Dermis blood vessel endothelial cell (primary cell): ENCODE measurements at regions not wholly inside any gene's neighbourhood (a gene's known extent, or its start where the extent isn't known, plus 50 kb on each side); places are given as distances from the start of the nearest gene placed in this dataset.
"Not testable (repeated sequence)": the region's sequence is repeated elsewhere in the genome, so short reads cannot be mapped to it uniquely, and the experiment has no call there.

Experiments
- DNase-seq: peaks from one replicate; pipeline ENCODE4 v3.0.0; 2010

- no peak for DNase-seq
These were observed 1198.6 kb downstream of the GATA3 start for GRCh38 chr10:9253121-9253520.

DNA sequence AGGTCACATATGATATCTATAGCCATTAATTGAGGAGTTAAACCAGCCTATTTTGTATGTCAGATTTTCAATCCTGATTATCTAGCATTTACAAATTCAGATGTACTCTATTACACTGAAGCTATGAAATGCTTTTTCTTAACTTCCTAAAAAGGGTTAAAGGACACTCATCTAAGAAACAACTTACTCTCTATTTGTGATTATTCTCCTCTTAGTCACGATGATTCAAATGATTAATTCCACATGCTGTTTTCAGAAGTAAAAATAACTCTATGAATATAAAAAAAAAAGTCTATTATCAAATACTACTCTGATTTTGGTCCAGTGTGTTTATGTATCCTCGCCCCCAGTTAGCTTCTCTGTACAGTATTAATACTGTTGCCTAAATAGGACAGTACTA lies 1199.9 kb downstream of the GATA3 start:
- DNase-seq, result no peak

GRCh38 chr10:9260690-9261089 lies 1206.2 kb downstream of the GATA3 start:
- DNase-seq, result no peak

DNA sequence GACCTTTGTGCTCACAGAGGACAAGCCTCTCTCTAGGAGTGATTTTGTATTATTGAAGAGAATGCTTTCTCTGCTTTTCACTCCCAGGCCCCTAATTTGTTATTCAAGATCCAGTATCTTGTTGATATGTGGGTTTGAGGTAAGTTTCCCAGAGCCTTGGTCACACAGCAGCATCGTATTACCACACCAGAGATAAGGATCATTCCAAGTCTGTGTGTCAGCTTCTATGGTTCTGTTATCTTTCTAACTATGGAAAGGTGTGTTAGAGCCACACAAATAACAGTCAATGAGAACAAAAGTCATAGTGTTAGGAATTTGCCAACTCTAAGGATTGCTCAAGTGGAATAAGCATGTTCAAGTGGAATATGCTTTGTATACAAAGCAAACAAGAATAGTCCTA lies 1208.3 kb downstream of the GATA3 start:
- DNase-seq, result no peak

GRCh38 chr10:9268176-9268575 lies 1213.7 kb downstream of the GATA3 start:
- DNase-seq, result no peak

DNA sequence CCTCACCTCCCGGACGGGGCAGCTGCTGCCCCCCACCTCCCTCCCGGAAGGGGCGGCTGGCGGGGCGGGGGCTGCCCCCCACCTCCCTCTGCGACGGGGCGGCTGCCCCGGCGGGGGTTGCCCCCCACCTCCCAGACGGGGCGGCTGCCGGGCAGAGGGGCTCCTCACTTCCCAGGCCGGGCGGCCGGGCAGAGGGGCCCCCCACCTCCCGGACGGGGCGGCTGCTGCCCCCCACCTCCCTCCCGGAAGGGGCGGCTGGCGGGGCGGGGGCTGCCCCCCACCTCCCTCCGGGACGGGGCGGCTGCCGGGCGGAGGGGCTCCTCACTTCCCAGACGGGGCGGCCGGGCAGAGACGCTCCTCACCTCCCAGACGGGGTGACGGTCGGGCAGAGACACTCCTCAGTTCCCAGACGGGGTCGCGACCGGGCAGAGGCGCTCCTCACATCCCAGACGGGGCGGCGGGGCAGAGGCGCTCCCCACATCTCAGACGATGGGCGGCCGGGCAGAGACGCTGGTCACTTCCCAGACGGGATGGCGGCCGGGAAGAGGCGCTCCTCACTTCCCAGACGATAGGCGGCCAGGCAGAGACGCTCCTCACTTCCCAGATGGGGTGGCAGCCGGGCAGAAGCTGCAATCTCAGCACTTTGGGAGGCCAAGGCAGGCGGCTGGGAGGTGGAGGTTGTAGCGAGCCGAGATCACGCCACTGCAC lies 1218.8 kb downstream of the GATA3 start:
- DNase-seq, result not testable (repeated sequence)

- DNase-seq, result no peak
These were observed 1219.8 kb downstream of the GATA3 start for GRCh38 chr10:9274206-9274755.

GRCh38 chr10:9275861-9276260 lies 1221.4 kb downstream of the GATA3 start:
- no peak for DNase-seq

- no peak for DNase-seq
These were observed 1231.2 kb downstream of the GATA3 start for GRCh38 chr10:9285690-9286089.

GRCh38 chr10:9289811-9290210 lies 1235.3 kb downstream of the GATA3 start:
- DNase-seq, result no peak

GRCh38 chr10:9291081-9291480 lies 1236.6 kb downstream of the GATA3 start:
- no peak for DNase-seq

- no peak for DNase-seq
These were observed 1239.7 kb downstream of the GATA3 start for GRCh38 chr10:9294132-9294663.

DNA sequence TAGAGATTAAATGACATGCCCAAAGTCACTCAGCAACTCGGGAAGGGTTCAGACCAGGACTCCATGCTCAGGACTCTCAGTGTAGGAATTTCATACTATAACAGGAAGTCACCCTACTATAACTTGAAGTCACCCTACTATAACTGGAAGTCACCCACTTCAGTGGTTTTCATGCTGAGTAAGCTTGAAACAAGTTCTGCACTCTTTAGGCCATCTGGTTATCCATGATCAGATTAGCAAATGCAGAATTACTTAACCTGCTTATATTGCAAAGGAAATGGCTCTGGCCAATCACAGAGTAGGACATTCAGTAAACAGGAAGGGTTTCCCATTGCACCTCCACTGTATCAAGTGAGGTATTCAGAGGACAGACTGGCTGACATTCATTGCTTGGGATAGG lies 1240.4 kb downstream of the GATA3 start:
- DNase-seq, result no peak

DNA sequence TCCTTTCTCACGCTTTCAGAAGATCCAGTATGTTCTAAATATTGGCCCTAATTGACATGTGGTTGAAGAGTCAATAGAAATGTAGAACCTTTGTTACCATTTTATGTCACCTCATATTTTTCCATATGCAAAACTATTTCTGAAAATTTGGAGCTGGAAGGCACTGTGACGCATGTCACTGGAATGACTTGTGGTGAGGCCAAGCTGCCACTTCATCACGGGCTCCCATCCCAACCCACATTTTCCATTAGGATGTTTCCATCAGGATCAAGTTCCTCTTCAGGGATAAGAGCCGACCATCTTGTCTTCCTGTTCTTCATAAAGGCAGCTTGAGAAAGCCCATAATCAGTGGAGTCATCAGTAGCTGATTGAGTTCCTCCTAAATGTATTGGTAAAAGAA lies 1241.7 kb downstream of the GATA3 start:
- DNase-seq, result no peak

- DNase-seq, result no peak
These were observed 1243.1 kb downstream of the GATA3 start for GRCh38 chr10:9297580-9297979.

- no peak for DNase-seq
These were observed 1245.5 kb downstream of the GATA3 start for GRCh38 chr10:9299966-9300365.

DNA sequence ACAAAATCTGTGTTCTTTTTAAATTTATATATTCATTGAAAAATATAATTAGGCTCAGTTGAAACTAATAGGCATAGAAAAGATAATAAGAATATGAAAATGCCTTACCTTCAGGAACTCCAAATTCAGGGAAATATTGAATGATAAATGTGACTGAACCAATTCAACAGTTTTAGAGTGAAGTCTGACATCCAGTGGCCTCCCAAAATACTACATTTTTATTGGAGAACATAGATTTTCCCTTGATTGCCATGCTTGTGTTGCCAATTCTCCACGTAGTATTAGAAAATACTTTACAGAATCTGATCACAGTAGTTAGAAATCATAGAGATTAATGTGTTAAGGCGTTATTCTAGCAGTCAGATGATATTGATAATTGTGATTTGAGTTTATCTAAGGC lies 1246.7 kb downstream of the GATA3 start:
- peak; percentile 10 for DNase-seq

- no peak for DNase-seq
These were observed 1247.1 kb downstream of the GATA3 start for GRCh38 chr10:9301554-9301953.

DNA sequence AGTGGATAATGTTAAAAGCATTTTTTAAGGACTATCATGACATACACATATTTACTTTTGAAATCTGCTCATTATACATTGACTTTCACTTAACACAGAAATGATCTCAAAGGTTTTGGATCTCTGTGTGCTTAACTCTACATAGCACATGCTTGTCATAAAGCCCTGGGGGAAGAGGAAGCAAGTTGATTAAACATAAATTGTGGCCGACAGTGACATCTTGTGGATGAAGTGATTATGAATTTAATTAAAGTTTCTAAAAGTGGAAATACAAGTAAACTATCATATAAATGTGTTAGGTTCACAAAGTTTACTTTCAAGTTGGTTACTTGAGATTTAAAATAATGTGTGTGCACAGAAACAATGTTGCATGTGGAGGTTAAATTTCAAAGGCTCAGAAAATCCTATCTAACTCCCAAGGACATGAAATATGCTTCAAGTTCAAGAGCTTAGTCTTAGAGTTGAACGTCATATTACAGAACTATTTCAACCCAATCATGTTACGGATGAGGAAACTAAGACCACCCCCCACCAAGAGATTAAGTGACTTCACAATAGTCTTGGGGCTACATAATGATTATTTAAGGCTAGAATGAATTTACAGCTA lies 1247.8 kb downstream of the GATA3 start:
- peak; percentile 73 for DNase-seq

GRCh38 chr10:9305018-9305655 lies 1250.6 kb downstream of the GATA3 start:
- peak; percentile 47 for DNase-seq

DNA sequence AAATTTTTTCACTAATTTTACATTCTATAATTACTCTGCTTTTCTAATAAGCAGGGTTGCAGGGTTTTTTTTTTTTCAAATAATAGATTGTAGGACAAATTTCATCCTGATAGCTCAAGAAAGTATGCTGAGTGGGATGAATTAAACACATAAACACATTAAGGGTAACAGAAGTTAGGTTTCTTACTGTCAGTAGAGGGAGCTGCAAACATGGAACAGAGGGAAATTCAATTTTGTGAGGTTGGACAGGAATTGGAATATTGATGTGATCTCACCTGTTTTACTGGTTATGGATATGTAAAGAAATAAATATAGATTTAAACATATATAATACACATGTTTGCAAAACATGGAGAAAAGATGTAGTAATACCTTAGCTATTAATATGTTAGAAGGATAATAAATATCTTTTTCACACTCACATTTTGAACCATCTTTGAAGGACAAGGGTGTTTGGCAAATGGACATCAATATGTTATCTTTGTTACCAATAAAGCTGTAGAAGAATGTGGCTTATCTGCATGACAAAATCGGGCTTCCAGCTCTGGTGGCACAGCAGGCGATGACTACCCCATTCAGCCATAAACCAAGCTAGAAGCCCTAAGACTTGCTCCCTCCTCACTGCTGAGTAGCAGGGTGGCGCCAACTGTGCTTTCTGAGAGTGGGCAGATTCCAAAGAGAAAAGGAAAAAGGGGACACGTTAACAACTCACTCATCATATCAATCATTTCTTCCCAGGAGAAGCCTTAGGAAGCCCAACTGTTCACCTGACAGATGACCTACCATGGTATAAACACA lies 1257.4 kb downstream of the GATA3 start:
- DNase-seq, result peak; percentile 6

- DNase-seq, result no peak
These were observed 1260.8 kb downstream of the GATA3 start for GRCh38 chr10:9315292-9315691.

DNA sequence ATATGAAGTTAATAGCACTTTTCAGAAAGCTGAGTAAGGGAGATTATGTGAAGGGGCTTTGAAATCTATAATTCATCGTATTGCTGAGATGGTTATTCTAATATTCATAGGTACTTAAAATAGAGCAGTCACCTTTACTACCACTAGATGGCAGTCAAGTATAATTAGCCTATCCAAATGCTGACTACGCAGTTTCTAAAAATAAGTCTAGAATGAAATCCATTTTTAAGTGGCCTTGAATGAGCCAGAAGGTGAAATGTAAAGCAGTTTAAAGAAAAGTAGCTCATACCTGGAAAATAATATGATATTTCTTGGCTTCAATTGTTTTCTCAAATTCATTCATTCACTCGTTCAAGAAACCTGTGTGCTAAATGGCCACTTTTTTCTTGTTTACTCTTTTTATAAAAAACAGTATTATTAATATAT lies 1277.1 kb downstream of the GATA3 start:
- peak; percentile 74 for DNase-seq
